PC-9 (cell line): ENCODE measurements at regions not wholly inside any gene's neighbourhood (a gene's known extent, or its start where the extent isn't known, plus 50 kb on each side); places are given as distances from the start of the nearest gene placed in this dataset.

Experiments
- BruUV-seq: library from RNA; stranded (reverse); fragments of 400-500 nt; replicated peaks from 2 replicates; lab custom pipeline; 2021; lab: Mats Ljungman, UMichigan
- CTCF ChIA-PET: fragments of 300-600 bp; sonication (Branson Sonifier 250); formaldehyde crosslinking; loops from one replicate; lab custom pipeline; 2022; ENCODE audit warnings: antibody characterized with exemption; lab: Charles Lee
- POLR2A ChIA-PET: fragments of 300-600 bp; sonication (Branson Sonifier 250); formaldehyde crosslinking; loops from one replicate; lab custom pipeline; 2022; ENCODE audit warnings: antibody characterized with exemption; ENCODE audit not compliant: unreplicated experiment; lab: Charles Lee
- DNase-seq, 2 experiments: peaks; one replicate each; pipeline versions ENCODE4 v3.0.0 to v3.0.0-alpha.2; 2015 to 2022; ENCODE audit warnings: mixed read lengths in 1 of 2
- H2AFZ ChIP-seq: fragments of 200-600 bp; sonication (generic); 2 replicates; pipeline ENCODE4 v1.8.1; 2017; ENCODE audit warnings: antibody characterized with exemption
- H3F3A ChIP-seq: fragments of 200-600 bp; sonication (generic); 2 replicates; pipeline ENCODE4 v1.8.1; 2017; ENCODE audit warnings: antibody characterized with exemption, mild to moderate bottlenecking, low read depth; ENCODE audit not compliant: insufficient read depth
- H3K27ac ChIP-seq: fragments of 200-600 bp; sonication (generic); 2 replicates; pipeline ENCODE4 v1.6.1; 2016; ENCODE audit warnings: mixed run types
- H3K27me3 ChIP-seq: fragments of 200-600 bp; sonication (generic); 2 replicates; pipeline ENCODE4 v1.6.1; 2016; ENCODE audit warnings: low read depth, mixed run types; ENCODE audit not compliant: insufficient read depth
- H3K36me3 ChIP-seq: fragments of 200-600 bp; sonication (generic); 2 replicates; pipeline ENCODE4 v1.6.1; 2016; ENCODE audit warnings: low read depth, mixed run types
- H3K4me1 ChIP-seq: fragments of 200-600 bp; sonication (generic); replicated peaks from 2 replicates; pipeline ENCODE4 v1.6.1; 2016; ENCODE audit warnings: mixed run types; ENCODE audit not compliant: insufficient read depth
- H3K4me2 ChIP-seq: fragments of 200-600 bp; sonication (generic); 2 replicates; pipeline ENCODE4 v1.6.1; 2017; ENCODE audit warnings: mixed run types
- H3K4me3 ChIP-seq: fragments of 200-600 bp; sonication (generic); 2 replicates; pipeline ENCODE4 v1.6.1; 2016; ENCODE audit warnings: mixed run types
- H3K79me2 ChIP-seq: fragments of 200-600 bp; sonication (generic); 2 replicates; pipeline ENCODE4 v1.6.1; 2017; ENCODE audit warnings: low read depth, mixed run types
- H3K9me2 ChIP-seq: fragments of 200-600 bp; sonication (generic); 2 replicates; pipeline ENCODE4 v1.8.1; 2017; ENCODE audit warnings: mild to moderate bottlenecking; ENCODE audit not compliant: insufficient read depth
- H3K9me3 ChIP-seq: fragments of 200-600 bp; sonication (generic); 2 replicates; pipeline ENCODE4 v1.8.1; 2016; ENCODE audit warnings: low read depth; ENCODE audit not compliant: insufficient read depth
- H4K20me1 ChIP-seq: fragments of 200-600 bp; sonication (generic); 2 replicates; pipeline ENCODE4 v1.8.1; 2017; ENCODE audit not compliant: insufficient read depth
- EZH2 ChIP-seq: fragments of 200-600 bp; sonication (generic); IDR thresholded peaks from 2 replicates; pipeline ENCODE4 v1.8.0; 2017; ENCODE audit warnings: antibody characterized with exemption, low read depth
- intact Hi-C: fragments of 100-400 bp; cut with micrococcal nuclease; formaldehyde crosslinking; loops from one replicate; pipeline ENCODE4 v1.10.0; 2022; ENCODE audit not compliant: unreplicated experiment
- TF ChIP-seq, protein P1 (sequence below): fragments of 200-600 bp; sonication (generic); conservative IDR thresholded peaks from 2 replicates; pipeline ENCODE4 v1.6.1; 2017; ENCODE audit warnings: mixed run types, antibody characterized with exemption, mild to moderate bottlenecking, moderate library complexity

DNA sequence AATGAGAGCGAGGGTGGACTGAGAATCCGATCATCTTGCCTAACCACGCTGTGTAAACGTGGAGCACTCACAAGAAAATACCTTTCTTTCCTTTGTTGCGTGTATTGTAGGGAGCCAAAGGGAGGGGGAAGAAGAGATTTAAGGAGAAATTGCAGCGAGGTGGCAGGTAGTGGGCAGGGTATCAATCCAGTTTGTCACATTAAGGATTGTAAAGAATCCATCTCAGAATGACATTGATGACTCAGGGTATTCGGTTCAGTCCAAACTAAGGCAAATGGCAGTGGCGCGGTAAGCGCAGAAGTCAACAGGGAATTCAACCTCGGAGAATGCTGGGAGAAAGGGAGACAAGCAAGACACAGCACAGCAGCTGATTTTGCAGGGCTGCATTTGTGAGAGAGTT lies 146.2 kb downstream of the ID4 start:
- intact Hi-C loops, result no loop called here
- no peak for DNase-seq
- H3F3A ChIP-seq, result no peaks in the 10 kb centered on the region
- H3K4me3 ChIP-seq, result no peak overlapping the region
- H3K27ac ChIP-seq, result no peak overlapping the region
- BruUV-seq, result no TSS peak
- H3K36me3 ChIP-seq, result no peaks in the 10 kb centered on the region
- CTCF ChIA-PET, result no interaction called here
- H3K9me3 ChIP-seq, result no peaks in the 10 kb centered on the region
- H3K27me3 ChIP-seq, result peaks cover 31% of the 10 kb centered on the region
- no peak overlapping the region for H3K4me2 ChIP-seq
- H3K9me2 ChIP-seq, result no peaks in the 10 kb centered on the region
- POLR2A ChIA-PET, result no interaction called here
- H2AFZ ChIP-seq, result no peak overlapping the region
- no peak for TF ChIP-seq EZH2
- TF ChIP-seq, protein P1, sequence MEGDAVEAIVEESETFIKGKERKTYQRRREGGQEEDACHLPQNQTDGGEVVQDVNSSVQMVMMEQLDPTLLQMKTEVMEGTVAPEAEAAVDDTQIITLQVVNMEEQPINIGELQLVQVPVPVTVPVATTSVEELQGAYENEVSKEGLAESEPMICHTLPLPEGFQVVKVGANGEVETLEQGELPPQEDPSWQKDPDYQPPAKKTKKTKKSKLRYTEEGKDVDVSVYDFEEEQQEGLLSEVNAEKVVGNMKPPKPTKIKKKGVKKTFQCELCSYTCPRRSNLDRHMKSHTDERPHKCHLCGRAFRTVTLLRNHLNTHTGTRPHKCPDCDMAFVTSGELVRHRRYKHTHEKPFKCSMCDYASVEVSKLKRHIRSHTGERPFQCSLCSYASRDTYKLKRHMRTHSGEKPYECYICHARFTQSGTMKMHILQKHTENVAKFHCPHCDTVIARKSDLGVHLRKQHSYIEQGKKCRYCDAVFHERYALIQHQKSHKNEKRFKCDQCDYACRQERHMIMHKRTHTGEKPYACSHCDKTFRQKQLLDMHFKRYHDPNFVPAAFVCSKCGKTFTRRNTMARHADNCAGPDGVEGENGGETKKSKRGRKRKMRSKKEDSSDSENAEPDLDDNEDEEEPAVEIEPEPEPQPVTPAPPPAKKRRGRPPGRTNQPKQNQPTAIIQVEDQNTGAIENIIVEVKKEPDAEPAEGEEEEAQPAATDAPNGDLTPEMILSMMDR, result no peak
- H3K4me1 ChIP-seq, result no peaks in the 10 kb centered on the region
- no peaks in the 10 kb centered on the region for H4K20me1 ChIP-seq
- no peaks in the 10 kb centered on the region for H3K79me2 ChIP-seq

DNA sequence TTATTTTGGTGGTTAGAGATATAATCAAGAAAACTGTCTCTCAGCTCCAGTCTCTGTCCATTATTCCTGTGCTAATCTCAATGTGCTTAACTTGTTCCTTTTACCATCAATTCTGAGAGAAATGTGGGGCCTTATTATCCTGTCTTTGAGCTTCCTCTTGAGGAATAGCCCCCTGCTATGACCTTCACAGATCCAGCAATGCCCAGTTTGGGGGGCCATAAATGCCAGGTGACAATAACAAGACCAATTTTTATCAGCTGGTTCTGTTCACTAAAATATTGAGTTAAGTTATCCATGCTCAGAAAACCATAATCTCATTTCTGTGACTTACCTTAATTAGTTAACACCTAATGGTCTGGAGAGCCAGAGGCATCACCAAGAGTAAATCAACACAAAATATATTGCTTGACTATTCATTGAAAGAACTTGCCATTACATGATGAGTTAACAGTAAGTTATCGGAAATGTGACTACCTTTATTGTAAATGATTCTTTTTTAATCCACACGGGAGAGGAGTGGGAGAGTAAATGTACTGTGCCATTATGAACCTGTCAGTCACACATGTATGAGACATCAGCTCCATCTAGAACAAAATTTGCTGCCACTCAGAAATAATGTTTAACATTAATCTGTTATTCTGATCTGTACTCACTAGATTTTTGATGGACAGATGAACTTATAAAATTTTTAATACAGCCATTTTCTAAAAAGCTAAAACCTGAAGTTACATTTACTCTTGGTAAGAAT lies 149.7 kb downstream of the ID4 start:
- Histone ChIP-seq H4K20me1 (no peaks in the 10 kb centered on the region), H2AFZ (no peak overlapping the region), H3K9me2 (no peaks in the 10 kb centered on the region), H3K27ac (no peak overlapping the region), H3K79me2 (no peaks in the 10 kb centered on the region), H3K4me2 (no peak overlapping the region), H3F3A (no peaks in the 10 kb centered on the region), H3K4me1 (no peaks in the 10 kb centered on the region), H3K4me3 (no peak overlapping the region), H3K27me3 (peaks cover 31% of the 10 kb centered on the region), H3K36me3 (no peaks in the 10 kb centered on the region), H3K9me3 (no peaks in the 10 kb centered on the region)
- intact Hi-C loops, result no loop called here
- CTCF ChIA-PET, result no interaction called here
- TF ChIP-seq, protein P1, result no peak
- no peak for TF ChIP-seq EZH2
- no peak for DNase-seq
- BruUV-seq, result no TSS peak
- POLR2A ChIA-PET, result no interaction called here

DNA sequence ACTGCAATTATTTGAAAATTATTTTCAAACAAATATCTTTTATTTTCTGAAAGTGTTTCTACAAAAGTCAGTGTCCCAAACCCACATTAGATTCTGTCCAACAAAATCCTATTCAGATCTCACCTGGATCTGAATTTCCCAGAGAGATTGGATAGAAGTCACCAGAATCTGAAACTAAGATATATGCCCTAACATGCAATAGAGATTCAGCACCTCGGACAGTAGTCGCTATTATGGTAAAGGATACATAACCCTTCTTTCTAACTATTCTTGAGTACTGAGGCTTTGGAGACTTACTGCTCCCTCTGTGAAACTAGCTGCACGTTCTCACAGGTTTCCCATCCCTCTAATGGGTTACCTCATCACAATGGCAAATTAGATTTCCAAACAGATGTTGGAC lies 151.4 kb downstream of the ID4 start:
- no TSS peak for BruUV-seq
- no peak overlapping the region for H3K4me2 ChIP-seq
- no peaks in the 10 kb centered on the region for H3K4me1 ChIP-seq
- H3K9me2 ChIP-seq, result no peaks in the 10 kb centered on the region
- H2AFZ ChIP-seq, result no peak overlapping the region
- ChIA-PET CTCF (no interaction called here), POLR2A (no interaction called here)
- no peaks in the 10 kb centered on the region for H3K79me2 ChIP-seq
- no peak overlapping the region for H3K27ac ChIP-seq
- H3K9me3 ChIP-seq, result no peaks in the 10 kb centered on the region
- no peak for DNase-seq
- no peak for TF ChIP-seq EZH2
- TF ChIP-seq, protein P1, result no peak
- no peaks in the 10 kb centered on the region for H4K20me1 ChIP-seq
- H3K4me3 ChIP-seq, result no peak overlapping the region
- H3K27me3 ChIP-seq, result peaks cover 20% of the 10 kb centered on the region
- H3F3A ChIP-seq, result no peaks in the 10 kb centered on the region
- H3K36me3 ChIP-seq, result no peaks in the 10 kb centered on the region
- intact Hi-C loops, result no loop called here
